ENCODE measurements at regions not wholly inside any gene's neighbourhood (a gene's known extent, or its start where the extent isn't known, plus 50 kb on each side); places are given as distances from the start of the nearest gene placed in this dataset.

GRCh38 chr16:50991436-50991835 lies 159.6 kb downstream of the SALL1 start:
- TF ChIP-seq POLR2A (IDR thresholded peaks at IDR 0.05; ENCODE audit: low read depth, low read length) (no peak), TAF1 (IDR thresholded peaks at IDR 0.05; ENCODE audit: low read depth, low read length) (no peak), POLR2AphosphoS5 (IDR thresholded peaks at IDR 0.05; ENCODE audit: low read depth, low read length) (no peak), SPI1 (IDR thresholded peaks at IDR 0.05; ENCODE audit: low read depth, low read length) (no peak), PAX5 (IDR thresholded peaks at IDR 0.05; ENCODE audit: insufficient read depth, low read length, severe bottlenecking) (no peak), POU2F2 (IDR thresholded peaks at IDR 0.05; ENCODE audit: low read depth, low read length) (no peak)
